A549 (cell line): ENCODE measurements at regions not wholly inside any gene's neighbourhood (a gene's known extent, or its start where the extent isn't known, plus 50 kb on each side); places are given as distances from the start of the nearest gene placed in this dataset.

ENCODE experiments used
- ATAC-seq, 2 experiments: fragments of 200-7000 bp in 1 of 2; fragments of >200 bp in 1 of 2; cut with Nextera tagmentation in 1 of 2; cut with Tn5 transposase in 1 of 2; 3 replicates each; pipeline versions ENCODE4 v1.8.0 to v1.9.1; 2018 to 2020; ENCODE audit warnings: mild to moderate bottlenecking in 1 of 2, moderate library complexity in 1 of 2
- CTCF ChIA-PET: fragments of 300-600 bp; sonication (Branson Sonifier 250); formaldehyde crosslinking; extraction: SDS; loops from one replicate; lab custom pipeline; 2021; ENCODE audit warnings: antibody characterized with exemption, inconsistent platforms; lab: Yijun Ruan, JAX
- POLR2A ChIA-PET: fragments of 350-600 bp; formaldehyde crosslinking; extraction: SDS; loops from one replicate; lab custom pipeline; 2021; ENCODE audit warnings: antibody characterized with exemption, inconsistent platforms; lab: Yijun Ruan, JAX
- DNase-seq, 2 experiments: peaks; one replicate each; pipeline versions ENCODE4 v3.0.0 to v3.0.0-alpha.2; 2011 to 2016; ENCODE audit warnings: low read depth in 1 of 2, low spot score in 1 of 2
- FAIRE-seq: peaks from 2 replicates; lab custom pipeline; 2011; peaks lifted over from hg19 to GRCh38; lab: Jason Lieb, UNC
- H3K27ac ChIP-seq, 2 experiments: fragments of >200 bp; sonication (Bioruptor Twin); formaldehyde crosslinking; 3 replicates each; pipeline ENCODE4 v1.5.1; 2016 to 2017
- H3K4me1 ChIP-seq: fragments of >200 bp; sonication (Bioruptor Twin); formaldehyde crosslinking; 3 replicates; pipeline ENCODE4 v1.6.1; 2016
- H3K4me2 ChIP-seq: fragments of >200 bp; sonication (Bioruptor Twin); formaldehyde crosslinking; 3 replicates; pipeline ENCODE4 v1.6.1; 2016
- H3K4me3 ChIP-seq: fragments of >200 bp; sonication (Bioruptor Twin); formaldehyde crosslinking; 3 replicates; pipeline ENCODE4 v1.5.1; 2016
- H3K9me3 ChIP-seq: fragments of >200 bp; sonication (Bioruptor Twin); formaldehyde crosslinking; 3 replicates; pipeline ENCODE4 v1.6.1; 2016
- CEBPB ChIP-seq, 2 experiments: fragments of >200 bp in 1 of 2; sonication (Bioruptor Twin) in 1 of 2; formaldehyde crosslinking in 1 of 2; IDR thresholded peaks; 2 replicates each; pipeline ENCODE4 v1.6.1; 2012 to 2016
- GATA3 ChIP-seq: IDR thresholded peaks from 2 replicates; pipeline ENCODE4 v1.6.1; 2012; ENCODE audit warnings: borderline replicate concordance
- HDAC2 ChIP-seq: fragments of 200-600 bp; sonication (generic); IDR thresholded peaks from 2 replicates; pipeline ENCODE4 v1.6.1; 2016
- HOXA7 ChIP-seq: fragments of 250-450 bp; sonication (Bioruptor Pico); IDR thresholded peaks from 2 replicates; pipeline ENCODE4 v1.5.0; 2020; ENCODE audit warnings: mild to moderate bottlenecking, moderate library complexity
- HOXB13 ChIP-seq: fragments of 250-450 bp; sonication (Bioruptor Pico); IDR thresholded peaks from 2 replicates; pipeline ENCODE4 v1.5.0; 2020; ENCODE audit warnings: low read depth, mild to moderate bottlenecking, moderate library complexity
- MAZ ChIP-seq: fragments of 150-350 bp; IDR thresholded peaks from 2 replicates; pipeline ENCODE4 v1.6.1; 2014; ENCODE audit warnings: antibody characterized with exemption, low read depth, low read length, borderline replicate concordance
- MYC ChIP-seq: IDR thresholded peaks from 2 replicates; pipeline ENCODE4 v1.6.1; 2012; ENCODE audit warnings: mild to moderate bottlenecking, inconsistent platforms, low read length, improper control_type of control experiment, borderline replicate concordance
- POLR2A ChIP-seq: IDR thresholded peaks from 2 replicates; pipeline ENCODE4 v1.6.1; 2012; ENCODE audit warnings: mild to moderate bottlenecking, low read length
- RAD21 ChIP-seq, 2 experiments: fragments of >200 bp in 1 of 2; sonication (Bioruptor Twin) in 1 of 2; formaldehyde crosslinking in 1 of 2; IDR thresholded peaks in 1 of 2; conservative IDR thresholded peaks in 1 of 2; 2 replicates in 1 of 2; 3 replicates in 1 of 2; pipeline ENCODE4 v1.6.1; 2012 to 2018; ENCODE audit warnings: inconsistent platforms in 1 of 2
- RCOR1 ChIP-seq: fragments of 150-350 bp; IDR thresholded peaks from 2 replicates; pipeline ENCODE4 v1.6.1; 2014; ENCODE audit warnings: antibody characterized with exemption, low read length, low read depth
- RFX5 ChIP-seq: fragments of 450-650 bp; IDR thresholded peaks from 2 replicates; pipeline ENCODE4 v1.7.1; 2014; ENCODE audit warnings: antibody characterized with exemption, mild to moderate bottlenecking, moderate library complexity
- RNF2 ChIP-seq: fragments of 200-600 bp; sonication (generic); IDR thresholded peaks from 2 replicates; pipeline ENCODE4 v1.6.1; 2016; ENCODE audit warnings: low read depth, mild to moderate bottlenecking, antibody characterized with exemption, moderate library complexity, borderline replicate concordance
- SMC3 ChIP-seq: fragments of >200 bp; sonication (Bioruptor Twin); formaldehyde crosslinking; IDR thresholded peaks from 3 replicates; pipeline ENCODE4 v1.6.1; 2018; ENCODE audit warnings: inconsistent platforms
- TFCP2L1 ChIP-seq: fragments of 250-450 bp; sonication (Bioruptor Pico); IDR thresholded peaks from 2 replicates; pipeline ENCODE4 v1.5.0; 2021; ENCODE audit warnings: mild to moderate bottlenecking
- ZC3H11A ChIP-seq: fragments of 450-650 bp; IDR thresholded peaks from 2 replicates; pipeline ENCODE4 v1.6.1; 2014; ENCODE audit warnings: antibody characterized with exemption, mild to moderate bottlenecking
- WGBS: methylation state at CpG from one replicate; pipeline ENCODE4 v1.1.6; 2017; ENCODE audit errors: missing lambda C conversion rate; 5-methylcytosine and 5-hydroxymethylcytosine counted together
- TF ChIP-seq, protein P1 (sequence below): fragments of 450-650 bp; IDR thresholded peaks from 2 replicates; pipeline ENCODE4 v1.6.1; 2014; ENCODE audit warnings: antibody characterized with exemption
- TF ChIP-seq, protein P2 (sequence below): fragments of >200 bp; sonication (Bioruptor Twin); formaldehyde crosslinking; IDR thresholded peaks from 3 replicates; pipeline ENCODE4 v1.5.1; 2016
- TF ChIP-seq, protein P3 (sequence below): fragments of 200-600 bp; sonication (generic); IDR thresholded peaks from 2 replicates; pipeline ENCODE4 v1.6.1; 2016; ENCODE audit warnings: antibody characterized with exemption, mild to moderate bottlenecking, moderate library complexity
- TF ChIP-seq, protein P4 (sequence below): IDR thresholded peaks from 2 replicates; pipeline ENCODE4 v1.6.1; 2012; ENCODE audit warnings: low read depth, borderline replicate concordance

DNA sequence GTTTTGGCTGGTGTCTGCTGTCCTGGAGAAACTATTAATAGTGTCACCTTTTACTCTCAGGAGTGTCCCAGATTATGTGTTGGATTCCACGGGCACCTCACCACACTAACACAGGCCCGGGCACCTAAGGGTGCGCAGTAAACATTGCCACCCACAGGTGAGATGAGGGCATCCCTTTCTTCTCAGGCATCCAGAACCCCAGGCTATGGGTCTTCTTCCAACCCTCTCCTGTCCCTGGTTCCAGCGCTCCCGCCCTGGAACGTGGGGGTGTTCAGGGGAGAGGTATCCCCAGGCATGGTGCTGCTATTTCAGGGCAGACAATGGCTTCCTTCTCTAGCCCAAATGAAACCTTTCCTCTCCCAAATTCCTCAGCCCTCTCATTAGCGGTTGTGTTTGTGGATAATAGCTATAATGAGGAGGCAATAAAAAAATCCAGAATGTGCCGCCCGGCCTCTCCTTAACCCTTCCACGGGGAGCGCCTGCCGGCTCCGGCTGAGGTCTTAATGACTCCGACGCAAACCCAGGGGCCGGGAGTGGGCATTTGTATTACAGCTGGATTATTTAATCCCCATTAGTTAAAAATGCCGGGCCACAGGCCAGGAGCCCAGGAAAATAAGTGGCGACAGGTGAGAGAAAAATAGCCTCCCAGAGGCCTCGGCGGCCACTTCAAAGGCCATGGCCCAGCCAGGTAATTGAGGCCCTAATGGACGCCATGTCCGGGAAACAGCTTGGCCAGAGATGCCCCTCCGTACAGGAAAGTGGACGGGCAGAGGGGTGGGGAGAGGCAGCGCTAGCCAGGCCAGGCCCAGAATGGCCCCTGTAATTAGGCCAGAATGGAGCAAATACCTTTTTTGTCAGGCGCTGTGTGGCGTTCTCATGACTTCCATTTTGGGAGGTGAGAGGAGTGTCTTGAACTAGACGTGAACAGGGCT, 102.8 kb downstream of the IRX5 start:
- WGBS = 65% methylated on average over 28 of the region's 28 CpGs
- POLR2A ChIA-PET = no interaction called here
- ATAC-seq = no peak

DNA sequence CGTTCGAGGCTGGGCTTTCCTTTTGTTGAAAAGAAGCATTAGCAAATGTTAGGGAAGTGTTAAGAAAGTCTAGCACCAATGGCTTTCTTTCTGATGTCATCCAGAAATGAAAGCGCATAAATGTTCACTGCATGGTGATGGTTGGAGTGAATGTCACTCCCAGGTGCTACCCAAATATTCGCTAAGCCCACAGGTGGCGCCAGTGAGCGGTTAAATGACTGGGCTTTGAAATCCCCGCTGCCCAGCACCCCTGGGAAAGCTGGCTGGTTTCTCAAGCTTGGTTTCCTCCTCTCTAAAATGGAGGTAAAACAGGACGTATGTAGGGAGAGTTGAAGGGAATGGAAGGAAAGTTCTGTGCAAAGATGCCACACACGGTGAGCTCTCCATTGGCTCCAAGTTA, 104.4 kb downstream of the IRX5 start:
- CTCF ChIA-PET = interaction anchor here (0.7 to 1.7 kb wide), 6 partner anchors 10 to 325 kb away, joined by 3 to 6 read pairs (median 4); no protein-coding TSS in a partner anchor
- H3K4me1 ChIP-seq = no peaks in the 10 kb centered on the region
- H3K4me2 ChIP-seq = no peak overlapping the region
- POLR2A ChIA-PET = no interaction called here
- FAIRE-seq = no peak
- 15% methylated on average over 9 of the region's 9 CpGs for WGBS
- H3K9me3 ChIP-seq = no peaks in the 10 kb centered on the region
- peak; percentile 37 to 39 for DNase-seq
- no peak overlapping the region for H3K4me3 ChIP-seq
- ATAC-seq = peak in 1 of 2 experiments; percentile 84; a peak in 4 of 6 replicates
- H3K27ac ChIP-seq = no peak overlapping the region
- TF ChIP-seq, protein P1, sequence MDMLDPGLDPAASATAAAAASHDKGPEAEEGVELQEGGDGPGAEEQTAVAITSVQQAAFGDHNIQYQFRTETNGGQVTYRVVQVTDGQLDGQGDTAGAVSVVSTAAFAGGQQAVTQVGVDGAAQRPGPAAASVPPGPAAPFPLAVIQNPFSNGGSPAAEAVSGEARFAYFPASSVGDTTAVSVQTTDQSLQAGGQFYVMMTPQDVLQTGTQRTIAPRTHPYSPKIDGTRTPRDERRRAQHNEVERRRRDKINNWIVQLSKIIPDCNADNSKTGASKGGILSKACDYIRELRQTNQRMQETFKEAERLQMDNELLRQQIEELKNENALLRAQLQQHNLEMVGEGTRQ = no peak
- peak in 1 of 2 experiments; percentile 43; a peak in 3 of 5 replicates for TF ChIP-seq RAD21 (conservative IDR thresholded peaks at IDR 0.05 in 1 of 2, IDR thresholded peaks at IDR 0.05 in 1 of 2)
- TF ChIP-seq, protein P2, sequence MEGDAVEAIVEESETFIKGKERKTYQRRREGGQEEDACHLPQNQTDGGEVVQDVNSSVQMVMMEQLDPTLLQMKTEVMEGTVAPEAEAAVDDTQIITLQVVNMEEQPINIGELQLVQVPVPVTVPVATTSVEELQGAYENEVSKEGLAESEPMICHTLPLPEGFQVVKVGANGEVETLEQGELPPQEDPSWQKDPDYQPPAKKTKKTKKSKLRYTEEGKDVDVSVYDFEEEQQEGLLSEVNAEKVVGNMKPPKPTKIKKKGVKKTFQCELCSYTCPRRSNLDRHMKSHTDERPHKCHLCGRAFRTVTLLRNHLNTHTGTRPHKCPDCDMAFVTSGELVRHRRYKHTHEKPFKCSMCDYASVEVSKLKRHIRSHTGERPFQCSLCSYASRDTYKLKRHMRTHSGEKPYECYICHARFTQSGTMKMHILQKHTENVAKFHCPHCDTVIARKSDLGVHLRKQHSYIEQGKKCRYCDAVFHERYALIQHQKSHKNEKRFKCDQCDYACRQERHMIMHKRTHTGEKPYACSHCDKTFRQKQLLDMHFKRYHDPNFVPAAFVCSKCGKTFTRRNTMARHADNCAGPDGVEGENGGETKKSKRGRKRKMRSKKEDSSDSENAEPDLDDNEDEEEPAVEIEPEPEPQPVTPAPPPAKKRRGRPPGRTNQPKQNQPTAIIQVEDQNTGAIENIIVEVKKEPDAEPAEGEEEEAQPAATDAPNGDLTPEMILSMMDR = peak; percentile 29; the same call in 1 of the 3 replicates
- TF ChIP-seq SMC3 = peak; percentile 18; the same call in 1 of the 3 replicates

More for the DNA sequence above, 102.8 kb downstream of the IRX5 start:
- Histone ChIP-seq H3K4me3 (no peak overlapping the region), H3K4me1 (no peaks in the 10 kb centered on the region), H3K27ac (no peak overlapping the region), H3K4me2 (no peak overlapping the region), H3K9me3 (peaks cover 5% of the 10 kb centered on the region; the same call in 2 of the 3 replicates)
- DNase-seq (no peak), FAIRE-seq (no peak)
- no peak for TF ChIP-seq TFCP2L1 (CRISPR knock-in tag)
- CTCF ChIA-PET = no interaction called here

DNA sequence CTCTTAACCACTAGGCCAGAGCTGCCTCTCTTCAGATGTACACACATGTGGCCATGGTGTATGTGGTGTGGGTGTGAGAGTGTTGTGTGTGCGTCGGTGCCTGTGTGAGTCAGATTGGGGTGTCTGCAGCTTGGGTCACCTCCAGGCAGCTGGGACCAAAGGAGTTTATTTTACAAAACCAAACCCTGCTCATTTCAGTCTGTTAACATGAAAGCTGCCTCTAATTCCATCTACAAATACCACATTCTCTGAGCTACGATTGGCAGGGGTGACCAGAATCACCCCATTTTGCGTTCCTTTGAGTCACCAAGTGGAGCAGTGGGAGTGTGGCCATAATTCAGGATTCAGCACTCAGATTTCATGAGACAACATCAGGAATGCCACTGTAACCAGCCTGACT, 105.3 kb downstream of the IRX5 start:
- Histone ChIP-seq H3K4me3 (no peak overlapping the region), H3K27ac (no peak overlapping the region), H3K9me3 (no peaks in the 10 kb centered on the region), H3K4me1 (no peaks in the 10 kb centered on the region), H3K4me2 (no peak overlapping the region)
- DNase-seq (no peak), ATAC-seq (no peak), FAIRE-seq (no peak)
- TF ChIP-seq RNF2 = no peak
- no peak for TF ChIP-seq GATA3
- TF ChIP-seq, protein P3, sequence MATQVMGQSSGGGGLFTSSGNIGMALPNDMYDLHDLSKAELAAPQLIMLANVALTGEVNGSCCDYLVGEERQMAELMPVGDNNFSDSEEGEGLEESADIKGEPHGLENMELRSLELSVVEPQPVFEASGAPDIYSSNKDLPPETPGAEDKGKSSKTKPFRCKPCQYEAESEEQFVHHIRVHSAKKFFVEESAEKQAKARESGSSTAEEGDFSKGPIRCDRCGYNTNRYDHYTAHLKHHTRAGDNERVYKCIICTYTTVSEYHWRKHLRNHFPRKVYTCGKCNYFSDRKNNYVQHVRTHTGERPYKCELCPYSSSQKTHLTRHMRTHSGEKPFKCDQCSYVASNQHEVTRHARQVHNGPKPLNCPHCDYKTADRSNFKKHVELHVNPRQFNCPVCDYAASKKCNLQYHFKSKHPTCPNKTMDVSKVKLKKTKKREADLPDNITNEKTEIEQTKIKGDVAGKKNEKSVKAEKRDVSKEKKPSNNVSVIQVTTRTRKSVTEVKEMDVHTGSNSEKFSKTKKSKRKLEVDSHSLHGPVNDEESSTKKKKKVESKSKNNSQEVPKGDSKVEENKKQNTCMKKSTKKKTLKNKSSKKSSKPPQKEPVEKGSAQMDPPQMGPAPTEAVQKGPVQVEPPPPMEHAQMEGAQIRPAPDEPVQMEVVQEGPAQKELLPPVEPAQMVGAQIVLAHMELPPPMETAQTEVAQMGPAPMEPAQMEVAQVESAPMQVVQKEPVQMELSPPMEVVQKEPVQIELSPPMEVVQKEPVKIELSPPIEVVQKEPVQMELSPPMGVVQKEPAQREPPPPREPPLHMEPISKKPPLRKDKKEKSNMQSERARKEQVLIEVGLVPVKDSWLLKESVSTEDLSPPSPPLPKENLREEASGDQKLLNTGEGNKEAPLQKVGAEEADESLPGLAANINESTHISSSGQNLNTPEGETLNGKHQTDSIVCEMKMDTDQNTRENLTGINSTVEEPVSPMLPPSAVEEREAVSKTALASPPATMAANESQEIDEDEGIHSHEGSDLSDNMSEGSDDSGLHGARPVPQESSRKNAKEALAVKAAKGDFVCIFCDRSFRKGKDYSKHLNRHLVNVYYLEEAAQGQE = no peak
- TF ChIP-seq MYC = no peak
- no peak for TF ChIP-seq POLR2A
- TF ChIP-seq RCOR1 = no peak
- no peak for TF ChIP-seq ZC3H11A
- no peak for TF ChIP-seq HOXB13 (CRISPR knock-in tag)
- no peak for TF ChIP-seq HOXA7 (CRISPR knock-in tag)
- TF ChIP-seq TFCP2L1 (CRISPR knock-in tag) = no peak
- TF ChIP-seq MAZ = no peak
- no peak for TF ChIP-seq CEBPB (IDR thresholded peaks at IDR 0.05)
- no peak for TF ChIP-seq HDAC2
- TF ChIP-seq, protein P4, sequence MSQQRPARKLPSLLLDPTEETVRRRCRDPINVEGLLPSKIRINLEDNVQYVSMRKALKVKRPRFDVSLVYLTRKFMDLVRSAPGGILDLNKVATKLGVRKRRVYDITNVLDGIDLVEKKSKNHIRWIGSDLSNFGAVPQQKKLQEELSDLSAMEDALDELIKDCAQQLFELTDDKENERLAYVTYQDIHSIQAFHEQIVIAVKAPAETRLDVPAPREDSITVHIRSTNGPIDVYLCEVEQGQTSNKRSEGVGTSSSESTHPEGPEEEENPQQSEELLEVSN = no peak
- TF ChIP-seq RFX5 = no peak
- WGBS = 72% methylated on average over 4 of the region's 4 CpGs
- ChIA-PET CTCF (interaction anchor here (0.7 to 1.7 kb wide), 5 partner anchors 9 to 324 kb away, joined by 3 to 6 read pairs (median 4); no protein-coding TSS in a partner anchor), POLR2A (no interaction called here)
